ENCODE measurements at regions not wholly inside any gene's neighbourhood (a gene's known extent, or its start where the extent isn't known, plus 50 kb on each side); places are given as distances from the start of the nearest gene placed in this dataset.

- TF ChIP-seq CHD7 (IDR thresholded peaks at IDR 0.05; ENCODE audit: insufficient replicate concordance, low read length) (no peak), SP1 (IDR thresholded peaks at IDR 0.05; ENCODE audit: low read depth, low read length) (no peak), JUN (IDR thresholded peaks at IDR 0.05; ENCODE audit: low read depth, low read length) (no peak), TCF12 (IDR thresholded peaks at IDR 0.05; ENCODE audit: low read depth, low read length) (no peak), TEAD4 (IDR thresholded peaks at IDR 0.05; ENCODE audit: low read depth, low read length) (no peak), CHD2 (IDR thresholded peaks at IDR 0.05; ENCODE audit: low read length) (no peak), CTCF (IDR thresholded peaks at IDR 0.05; ENCODE audit: control extremely low read depth in 1 of 3, insufficient read depth in 1 of 3, low read depth in 1 of 3, low read length in 3 of 3) (no peak), ATF3 (IDR thresholded peaks at IDR 0.05; ENCODE audit: insufficient read depth, low read depth, low read length) (no peak), PHF8 (conservative IDR thresholded peaks at IDR 0.05; ENCODE audit: low read depth, low read length) (no peak)
Observed at GRCh38 chr6:19643713-19644112, 193.5 kb upstream of the ID4 start (continued).

All from H1 (cell line).